GM21825 (cell line): ENCODE measurements at regions not wholly inside any gene's neighbourhood (a gene's known extent, or its start where the extent isn't known, plus 50 kb on each side); places are given as distances from the start of the nearest gene placed in this dataset.
"Not testable (repeated sequence)": the region's sequence is repeated elsewhere in the genome, so short reads cannot be mapped to it uniquely, and the experiment has no call there.

Experiments used
- ATAC-seq: cut with Tn5 transposase; IDR thresholded peaks from one replicate; pipeline ENCODE4 v1.9.1; 2021; ENCODE audit warnings: mild to moderate bottlenecking, moderate library complexity; ENCODE audit not compliant: unreplicated experiment

- no peak for ATAC-seq
Observed at GRCh38 chr1:238406098-238406860, 515.6 kb upstream of the ZP4 start.

- no peak for ATAC-seq
Observed at GRCh38 chr1:238404921-238405320, 514.2 kb upstream of the ZP4 start.

GRCh38 chr1:238404481-238404880 is 513.8 kb upstream of the ZP4 start:
- ATAC-seq: no peak

GRCh38 chr1:238401144-238401543 is 510.4 kb upstream of the ZP4 start:
- no peak for ATAC-seq

- no peak for ATAC-seq
Observed at GRCh38 chr1:238399558-238399957, 508.8 kb upstream of the ZP4 start.

GRCh38 chr1:238396140-238396539 is 505.4 kb upstream of the ZP4 start:
- ATAC-seq: no peak

GRCh38 chr1:238384381-238384780 is 493.7 kb upstream of the ZP4 start:
- ATAC-seq: no peak

GRCh38 chr1:238380167-238380566 is 489.4 kb upstream of the ZP4 start:
- ATAC-seq: no peak

- ATAC-seq: not testable (repeated sequence)
Observed at GRCh38 chr1:238379446-238379845, 488.7 kb upstream of the ZP4 start.

- ATAC-seq: no peak
Observed at GRCh38 chr1:238377280-238377919, 486.7 kb upstream of the ZP4 start.

- ATAC-seq: no peak
Observed at GRCh38 chr1:238370599-238370998, 479.9 kb upstream of the ZP4 start.

GRCh38 chr1:238364214-238364892 is 473.6 kb upstream of the ZP4 start:
- ATAC-seq: no peak

- ATAC-seq: no peak
Observed at GRCh38 chr1:238360474-238360873, 469.8 kb upstream of the ZP4 start.

- no peak for ATAC-seq
Observed at GRCh38 chr1:238350471-238350870, 459.7 kb upstream of the ZP4 start.

- no peak for ATAC-seq
Observed at GRCh38 chr1:238346340-238346739, 455.6 kb upstream of the ZP4 start.

GRCh38 chr1:238345837-238346236 is 455.1 kb upstream of the ZP4 start:
- no peak for ATAC-seq

- no peak for ATAC-seq
Observed at GRCh38 chr1:238343852-238344251, 453.1 kb upstream of the ZP4 start.

GRCh38 chr1:238341395-238341794 is 450.7 kb upstream of the ZP4 start:
- ATAC-seq: no peak

- no peak for ATAC-seq
Observed at GRCh38 chr1:238340989-238341388, 450.3 kb upstream of the ZP4 start.

- ATAC-seq: no peak
Observed at GRCh38 chr1:238336531-238336930, 445.8 kb upstream of the ZP4 start.

- ATAC-seq: no peak
Observed at GRCh38 chr1:238334170-238334569, 443.4 kb upstream of the ZP4 start.

GRCh38 chr1:238331557-238331956 is 440.8 kb upstream of the ZP4 start:
- ATAC-seq: no peak
